ENCODE measurements at regions not wholly inside any gene's neighbourhood (a gene's known extent, or its start where the extent isn't known, plus 50 kb on each side); places are given as distances from the start of the nearest gene placed in this dataset.

DNA sequence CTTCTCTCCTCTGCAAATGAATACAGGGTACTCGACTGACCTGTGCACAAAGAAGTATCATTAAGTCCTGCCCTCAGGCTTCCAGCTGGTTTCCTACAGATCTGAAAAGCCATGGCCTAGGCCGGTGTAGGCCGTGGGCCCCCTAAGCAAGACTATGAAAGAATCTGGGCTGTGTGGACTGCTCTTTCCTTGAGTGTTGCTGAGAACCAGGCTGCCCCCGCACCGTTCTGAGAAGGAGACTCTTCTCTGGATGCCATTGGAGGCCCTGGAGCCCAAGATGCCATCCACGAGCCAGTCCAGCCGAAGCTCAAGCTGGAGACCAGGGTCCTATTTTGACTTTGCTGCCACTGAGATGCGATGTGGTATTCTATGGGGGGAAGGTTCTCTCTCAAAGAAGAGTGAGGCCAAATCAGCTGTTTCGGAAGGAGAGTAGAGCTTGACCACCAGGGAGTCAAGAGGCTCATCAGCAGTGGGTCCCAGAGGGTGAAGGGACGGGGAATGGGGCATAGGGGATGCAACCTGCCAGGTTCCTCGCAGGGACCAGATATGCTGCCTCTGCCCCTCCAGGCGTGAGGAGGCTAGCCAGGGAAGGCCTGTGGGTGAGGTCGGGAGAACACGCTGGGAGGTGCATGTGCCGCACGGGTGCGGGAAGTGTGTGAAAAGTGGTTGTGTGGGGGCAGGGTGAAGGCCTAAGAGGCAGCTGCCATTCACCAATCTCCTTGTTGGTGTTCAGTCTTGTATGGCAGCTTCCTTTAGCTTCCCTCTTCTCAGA, 96.4 kb upstream of the B3GAT1 start:
- ATAC-seq (ENCODE audit: low read depth) (no peak), DNase-seq (ENCODE audit: low spot score) (peak; percentile 28)
- Histone ChIP-seq H3K36me3 (ENCODE audit: low read depth) (no peaks in the 10 kb centered on the region), H3K27me3 (ENCODE audit: insufficient read depth, poor library complexity, severe bottlenecking) (no peaks in the 10 kb centered on the region), H3K9me3 (ENCODE audit: severe bottlenecking) (peaks cover 2% of the 10 kb centered on the region), H3K4me1 (ENCODE audit: insufficient read depth, poor library complexity, severe bottlenecking) (no peaks in the 10 kb centered on the region), H3K27ac (ENCODE audit: poor library complexity, severe bottlenecking) (no peak overlapping the region), H3K4me3 (ENCODE audit: severe bottlenecking) (no peak overlapping the region)
- TF ChIP-seq, protein P1, sequence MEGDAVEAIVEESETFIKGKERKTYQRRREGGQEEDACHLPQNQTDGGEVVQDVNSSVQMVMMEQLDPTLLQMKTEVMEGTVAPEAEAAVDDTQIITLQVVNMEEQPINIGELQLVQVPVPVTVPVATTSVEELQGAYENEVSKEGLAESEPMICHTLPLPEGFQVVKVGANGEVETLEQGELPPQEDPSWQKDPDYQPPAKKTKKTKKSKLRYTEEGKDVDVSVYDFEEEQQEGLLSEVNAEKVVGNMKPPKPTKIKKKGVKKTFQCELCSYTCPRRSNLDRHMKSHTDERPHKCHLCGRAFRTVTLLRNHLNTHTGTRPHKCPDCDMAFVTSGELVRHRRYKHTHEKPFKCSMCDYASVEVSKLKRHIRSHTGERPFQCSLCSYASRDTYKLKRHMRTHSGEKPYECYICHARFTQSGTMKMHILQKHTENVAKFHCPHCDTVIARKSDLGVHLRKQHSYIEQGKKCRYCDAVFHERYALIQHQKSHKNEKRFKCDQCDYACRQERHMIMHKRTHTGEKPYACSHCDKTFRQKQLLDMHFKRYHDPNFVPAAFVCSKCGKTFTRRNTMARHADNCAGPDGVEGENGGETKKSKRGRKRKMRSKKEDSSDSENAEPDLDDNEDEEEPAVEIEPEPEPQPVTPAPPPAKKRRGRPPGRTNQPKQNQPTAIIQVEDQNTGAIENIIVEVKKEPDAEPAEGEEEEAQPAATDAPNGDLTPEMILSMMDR (IDR thresholded peaks at IDR 0.05; ENCODE audit: poor library complexity, severe bottlenecking) = no peak

GRCh38 chr11:134506046-134506445, 94.0 kb upstream of the B3GAT1 start:
- Histone ChIP-seq H3K9me3 (ENCODE audit: severe bottlenecking) (peaks cover 2% of the 10 kb centered on the region), H3K4me3 (ENCODE audit: severe bottlenecking) (no peak overlapping the region), H3K27ac (ENCODE audit: poor library complexity, severe bottlenecking) (no peak overlapping the region), H3K27me3 (ENCODE audit: insufficient read depth, poor library complexity, severe bottlenecking) (no peaks in the 10 kb centered on the region), H3K36me3 (ENCODE audit: low read depth) (no peaks in the 10 kb centered on the region), H3K4me1 (ENCODE audit: insufficient read depth, poor library complexity, severe bottlenecking) (no peaks in the 10 kb centered on the region)
- no peak for DNase-seq (ENCODE audit: low spot score)
- TF ChIP-seq, protein P1 (IDR thresholded peaks at IDR 0.05; ENCODE audit: poor library complexity, severe bottlenecking) = no peak
- no peak for ATAC-seq (ENCODE audit: low read depth)

DNA sequence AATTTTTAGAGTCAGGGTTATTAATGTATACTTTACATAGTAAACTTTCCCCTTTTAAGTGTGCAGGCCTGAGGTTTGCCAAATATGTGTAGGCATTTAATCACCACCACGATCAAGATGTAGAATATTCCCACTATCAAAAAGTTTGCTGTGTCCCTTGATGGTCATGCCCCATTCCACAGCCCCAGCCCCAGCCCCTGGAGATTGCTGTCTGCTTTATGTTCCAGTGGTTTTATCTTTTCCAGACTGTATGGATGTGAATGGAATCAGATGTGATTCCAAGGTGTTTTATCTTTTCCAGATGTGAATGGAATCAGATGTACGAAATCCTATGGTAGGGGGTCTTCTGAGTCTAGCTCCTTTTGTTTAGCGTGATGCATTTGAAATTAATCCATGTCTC, 93.1 kb upstream of the B3GAT1 start:
- Histone ChIP-seq H3K36me3 (ENCODE audit: low read depth) (no peaks in the 10 kb centered on the region), H3K4me1 (ENCODE audit: insufficient read depth, poor library complexity, severe bottlenecking) (no peaks in the 10 kb centered on the region), H3K27me3 (ENCODE audit: insufficient read depth, poor library complexity, severe bottlenecking) (no peaks in the 10 kb centered on the region), H3K27ac (ENCODE audit: poor library complexity, severe bottlenecking) (no peak overlapping the region), H3K9me3 (ENCODE audit: severe bottlenecking) (peaks cover 2% of the 10 kb centered on the region), H3K4me3 (ENCODE audit: severe bottlenecking) (no peak overlapping the region)
- TF ChIP-seq, protein P1 (IDR thresholded peaks at IDR 0.05; ENCODE audit: poor library complexity, severe bottlenecking) = no peak
- ATAC-seq (ENCODE audit: low read depth) = no peak
- DNase-seq (ENCODE audit: low spot score) = no peak

DNA sequence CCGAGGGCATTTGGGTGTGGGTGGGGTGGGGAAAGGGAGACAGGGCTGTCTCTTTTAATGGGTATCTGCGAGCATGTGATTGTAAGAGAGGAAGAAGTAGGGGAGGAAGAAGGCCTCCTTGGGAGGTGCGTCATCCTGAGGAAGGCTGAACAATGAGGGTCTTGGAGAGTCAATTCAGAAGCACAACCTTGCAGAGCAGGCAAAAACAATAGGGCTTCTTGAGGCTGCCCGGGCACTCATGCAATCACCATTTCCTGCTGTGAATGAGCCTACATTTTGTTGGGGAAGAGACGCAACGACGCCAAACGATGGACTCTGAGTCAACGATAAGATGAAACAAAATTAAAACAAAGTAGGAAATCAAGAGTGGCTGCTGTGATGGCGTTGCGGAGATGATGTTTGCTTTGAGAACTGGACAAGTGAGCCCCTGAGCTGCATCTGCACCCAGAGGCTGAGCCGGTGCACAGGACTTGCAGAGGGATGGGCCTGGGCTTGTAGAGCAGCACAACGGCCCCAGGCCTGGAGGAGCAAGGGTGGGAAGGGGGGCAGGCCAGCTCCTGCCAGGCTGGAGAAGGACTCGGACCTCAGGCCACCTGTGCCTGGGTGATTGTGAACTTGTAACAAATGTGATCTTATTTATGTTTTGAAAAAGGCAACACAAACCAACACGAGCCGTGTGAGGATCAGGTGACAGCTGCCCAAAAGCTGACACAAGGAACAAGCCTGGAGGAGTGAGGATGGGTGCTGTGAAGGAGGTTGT, 92.3 kb upstream of the B3GAT1 start:
- no peak for DNase-seq (ENCODE audit: low spot score)
- TF ChIP-seq, protein P1 (IDR thresholded peaks at IDR 0.05; ENCODE audit: poor library complexity, severe bottlenecking) = no peak
- Histone ChIP-seq H3K27me3 (ENCODE audit: insufficient read depth, poor library complexity, severe bottlenecking) (no peaks in the 10 kb centered on the region), H3K9me3 (ENCODE audit: severe bottlenecking) (peaks cover 2% of the 10 kb centered on the region), H3K36me3 (ENCODE audit: low read depth) (no peaks in the 10 kb centered on the region), H3K4me3 (ENCODE audit: severe bottlenecking) (no peak overlapping the region), H3K27ac (ENCODE audit: poor library complexity, severe bottlenecking) (no peak overlapping the region), H3K4me1 (ENCODE audit: insufficient read depth, poor library complexity, severe bottlenecking) (no peaks in the 10 kb centered on the region)
- ATAC-seq (ENCODE audit: low read depth) = no peak
